ENCODE measurements at regions not wholly inside any gene's neighbourhood (a gene's known extent, or its start where the extent isn't known, plus 50 kb on each side); places are given as distances from the start of the nearest gene placed in this dataset.

DNA sequence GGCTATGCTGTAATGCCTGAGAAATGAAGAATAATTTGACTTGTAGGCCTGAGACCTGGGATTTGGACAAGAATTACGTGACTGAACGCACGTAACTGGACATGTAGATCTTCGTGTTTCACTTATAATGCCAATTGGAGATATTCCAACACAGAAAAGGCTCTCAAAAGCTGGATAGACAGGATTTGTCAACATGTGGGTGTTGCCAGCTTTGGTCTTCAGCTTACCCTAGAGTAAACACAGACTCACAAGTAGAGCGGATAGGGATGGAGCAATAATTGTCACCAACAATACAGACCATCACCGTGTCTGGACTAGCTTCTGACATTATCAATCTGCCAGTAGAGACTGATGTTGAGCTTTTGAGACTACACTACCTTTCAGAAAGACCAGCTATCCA is 1511.0 kb upstream of the ADGRL3 start:
- ChIA-PET CTCF (no interaction called here), POLR2A (no interaction called here)
- TF ChIP-seq, protein P1, sequence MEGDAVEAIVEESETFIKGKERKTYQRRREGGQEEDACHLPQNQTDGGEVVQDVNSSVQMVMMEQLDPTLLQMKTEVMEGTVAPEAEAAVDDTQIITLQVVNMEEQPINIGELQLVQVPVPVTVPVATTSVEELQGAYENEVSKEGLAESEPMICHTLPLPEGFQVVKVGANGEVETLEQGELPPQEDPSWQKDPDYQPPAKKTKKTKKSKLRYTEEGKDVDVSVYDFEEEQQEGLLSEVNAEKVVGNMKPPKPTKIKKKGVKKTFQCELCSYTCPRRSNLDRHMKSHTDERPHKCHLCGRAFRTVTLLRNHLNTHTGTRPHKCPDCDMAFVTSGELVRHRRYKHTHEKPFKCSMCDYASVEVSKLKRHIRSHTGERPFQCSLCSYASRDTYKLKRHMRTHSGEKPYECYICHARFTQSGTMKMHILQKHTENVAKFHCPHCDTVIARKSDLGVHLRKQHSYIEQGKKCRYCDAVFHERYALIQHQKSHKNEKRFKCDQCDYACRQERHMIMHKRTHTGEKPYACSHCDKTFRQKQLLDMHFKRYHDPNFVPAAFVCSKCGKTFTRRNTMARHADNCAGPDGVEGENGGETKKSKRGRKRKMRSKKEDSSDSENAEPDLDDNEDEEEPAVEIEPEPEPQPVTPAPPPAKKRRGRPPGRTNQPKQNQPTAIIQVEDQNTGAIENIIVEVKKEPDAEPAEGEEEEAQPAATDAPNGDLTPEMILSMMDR (IDR thresholded peaks at IDR 0.05; ENCODE audit: insufficient read depth, low read depth, low read length), result no peak

DNA sequence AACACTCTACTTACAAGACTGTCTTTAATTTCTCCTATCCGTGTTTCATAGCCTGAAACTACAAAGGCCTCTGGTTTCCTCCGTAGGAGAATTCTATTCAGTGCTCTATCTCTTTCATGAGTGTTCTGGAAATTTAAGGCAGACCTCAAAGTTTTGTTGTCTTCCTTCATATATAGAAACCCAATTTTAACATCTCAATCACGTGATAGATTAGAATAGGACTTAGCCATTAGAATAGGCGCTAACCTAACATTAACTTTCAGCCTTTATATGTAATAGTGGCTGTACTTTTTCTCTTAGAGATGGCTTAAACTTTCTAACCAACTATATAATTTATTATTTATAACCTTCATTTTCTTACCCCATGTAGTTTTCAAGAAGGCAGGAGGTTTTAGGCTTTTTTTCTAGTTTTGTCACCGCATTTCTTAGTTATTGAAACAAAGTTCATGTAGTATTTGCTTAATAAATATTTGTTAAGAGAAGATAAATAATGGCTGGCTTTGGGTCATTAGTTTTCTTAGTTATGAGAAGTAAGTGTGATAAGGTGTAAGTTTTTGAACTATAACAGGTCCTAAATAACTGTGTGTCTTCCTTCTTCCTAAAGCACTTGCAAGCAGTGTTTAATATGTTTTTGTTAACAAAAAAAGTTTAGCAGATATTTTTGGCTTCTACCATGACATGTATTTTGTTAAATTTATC is 1504.6 kb upstream of the ADGRL3 start:
- POLR2A ChIA-PET, result no interaction called here
- no peak for DNase-seq (ENCODE audit: low read depth)
- H3K36me3 ChIP-seq (ENCODE audit: control insufficient read depth, insufficient read depth, low read length), result no peaks in the 10 kb centered on the region
- no peaks in the 10 kb centered on the region for H3K27me3 ChIP-seq (ENCODE audit: control insufficient read depth, insufficient read depth, low read length)
- CTCF ChIA-PET, result no interaction called here
- no peak overlapping the region for H3K4me3 ChIP-seq (ENCODE audit: low read depth, low read length)
- TF ChIP-seq, protein P1 (IDR thresholded peaks at IDR 0.05; ENCODE audit: insufficient read depth, low read depth, low read length), result no peak

More for the DNA sequence above, 1511.0 kb upstream of the ADGRL3 start:
- Histone ChIP-seq H3K4me3 (ENCODE audit: low read depth, low read length) (no peak overlapping the region), H3K36me3 (ENCODE audit: control insufficient read depth, insufficient read depth, low read length) (no peaks in the 10 kb centered on the region), H3K27me3 (ENCODE audit: control insufficient read depth, insufficient read depth, low read length) (no peaks in the 10 kb centered on the region)
- no peak for DNase-seq (ENCODE audit: low read depth)

DNA sequence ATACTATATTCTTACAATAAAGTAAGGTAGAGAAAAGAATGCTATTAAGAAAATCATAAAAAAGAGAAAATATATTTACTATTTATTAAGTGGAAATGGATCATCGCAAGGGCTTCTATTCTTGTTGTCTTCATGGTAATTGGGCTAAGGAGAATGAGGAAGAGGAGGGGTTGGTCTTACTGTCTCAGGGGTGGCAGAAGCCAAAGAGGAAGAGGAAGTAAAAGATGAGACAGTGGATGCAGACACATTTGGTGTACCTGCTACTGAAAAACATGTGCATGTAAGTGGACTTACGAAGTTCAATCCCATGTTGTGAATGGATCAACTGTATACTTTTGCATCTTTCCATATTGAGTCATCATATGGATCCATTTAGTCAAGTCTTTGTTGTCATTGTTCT is 1502.1 kb upstream of the ADGRL3 start:
- H3K4me3 ChIP-seq (ENCODE audit: low read depth, low read length), result no peak overlapping the region
- POLR2A ChIA-PET, result no interaction called here
- H3K36me3 ChIP-seq (ENCODE audit: control insufficient read depth, insufficient read depth, low read length), result no peaks in the 10 kb centered on the region
- TF ChIP-seq, protein P1 (IDR thresholded peaks at IDR 0.05; ENCODE audit: insufficient read depth, low read depth, low read length), result no peak
- H3K27me3 ChIP-seq (ENCODE audit: control insufficient read depth, insufficient read depth, low read length), result no peaks in the 10 kb centered on the region
- CTCF ChIA-PET, result no interaction called here
- no peak for DNase-seq (ENCODE audit: low read depth)

DNA sequence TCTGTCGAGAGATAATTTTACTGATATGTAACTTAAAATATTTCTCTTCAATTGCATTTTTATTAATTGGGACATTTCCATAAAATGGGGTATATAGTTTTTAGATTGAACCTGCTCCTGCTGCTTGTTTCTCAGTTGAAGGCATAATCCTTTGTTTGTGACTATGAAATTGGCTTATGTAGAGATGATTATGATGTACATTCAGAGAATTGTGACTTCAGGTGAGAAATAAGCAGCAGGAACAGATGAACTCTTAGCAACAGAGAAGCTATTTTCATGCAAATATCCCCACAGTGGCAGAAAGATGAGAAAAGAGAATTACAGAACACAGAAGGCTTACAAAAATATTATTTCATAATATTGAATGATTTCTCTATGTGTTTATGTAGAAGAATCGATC is 1499.5 kb upstream of the ADGRL3 start:
- Histone ChIP-seq H3K27me3 (ENCODE audit: control insufficient read depth, insufficient read depth, low read length) (no peaks in the 10 kb centered on the region), H3K4me3 (ENCODE audit: low read depth, low read length) (no peak overlapping the region), H3K36me3 (ENCODE audit: control insufficient read depth, insufficient read depth, low read length) (no peaks in the 10 kb centered on the region)
- TF ChIP-seq, protein P1 (IDR thresholded peaks at IDR 0.05; ENCODE audit: insufficient read depth, low read depth, low read length), result no peak
- no peak for DNase-seq (ENCODE audit: low read depth)
- POLR2A ChIA-PET, result no interaction called here
- CTCF ChIA-PET, result no interaction called here

DNA sequence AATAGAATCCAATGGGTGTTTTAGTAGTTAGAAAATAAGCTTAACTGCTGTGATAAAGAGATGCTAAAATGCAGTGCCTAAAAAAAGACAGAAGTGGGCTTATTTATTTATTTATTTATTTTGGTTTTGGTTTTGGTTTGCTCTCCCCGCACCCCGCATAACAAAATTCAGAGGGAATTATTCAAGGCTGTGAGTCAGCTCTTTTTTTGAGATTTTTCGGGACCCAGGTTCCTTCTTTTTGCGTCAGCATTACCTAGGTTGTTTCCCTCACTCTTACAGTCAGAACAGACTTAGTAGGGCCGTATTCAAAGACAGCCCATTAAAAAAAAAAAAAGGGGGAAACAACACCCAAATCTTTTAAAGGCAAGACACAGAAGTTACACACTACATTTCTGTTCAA is 1495.5 kb upstream of the ADGRL3 start:
- TF ChIP-seq, protein P1 (IDR thresholded peaks at IDR 0.05; ENCODE audit: insufficient read depth, low read depth, low read length), result no peak
- CTCF ChIA-PET, result no interaction called here

More for the DNA sequence above, 1495.5 kb upstream of the ADGRL3 start:
- POLR2A ChIA-PET, result no interaction called here
- Histone ChIP-seq H3K27me3 (ENCODE audit: control insufficient read depth, insufficient read depth, low read length) (no peaks in the 10 kb centered on the region), H3K4me3 (ENCODE audit: low read depth, low read length) (no peak overlapping the region), H3K36me3 (ENCODE audit: control insufficient read depth, insufficient read depth, low read length) (no peaks in the 10 kb centered on the region)
- no peak for DNase-seq (ENCODE audit: low read depth)
